SH-SY5Y (cell line): ENCODE measurements at regions not wholly inside any gene's neighbourhood (a gene's known extent, or its start where the extent isn't known, plus 50 kb on each side); places are given as distances from the start of the nearest gene placed in this dataset.

ENCODE experiments used
- GATA2 ChIP-seq: IDR thresholded peaks from 2 replicates; pipeline ENCODE4 v1.6.1; 2011; ENCODE audit warnings: mild to moderate bottlenecking, low read depth, low read length
- GATA3 ChIP-seq: IDR thresholded peaks from 2 replicates; pipeline ENCODE4 v1.6.1; 2011; ENCODE audit warnings: low read depth, mild to moderate bottlenecking, low read length, moderate library complexity

DNA sequence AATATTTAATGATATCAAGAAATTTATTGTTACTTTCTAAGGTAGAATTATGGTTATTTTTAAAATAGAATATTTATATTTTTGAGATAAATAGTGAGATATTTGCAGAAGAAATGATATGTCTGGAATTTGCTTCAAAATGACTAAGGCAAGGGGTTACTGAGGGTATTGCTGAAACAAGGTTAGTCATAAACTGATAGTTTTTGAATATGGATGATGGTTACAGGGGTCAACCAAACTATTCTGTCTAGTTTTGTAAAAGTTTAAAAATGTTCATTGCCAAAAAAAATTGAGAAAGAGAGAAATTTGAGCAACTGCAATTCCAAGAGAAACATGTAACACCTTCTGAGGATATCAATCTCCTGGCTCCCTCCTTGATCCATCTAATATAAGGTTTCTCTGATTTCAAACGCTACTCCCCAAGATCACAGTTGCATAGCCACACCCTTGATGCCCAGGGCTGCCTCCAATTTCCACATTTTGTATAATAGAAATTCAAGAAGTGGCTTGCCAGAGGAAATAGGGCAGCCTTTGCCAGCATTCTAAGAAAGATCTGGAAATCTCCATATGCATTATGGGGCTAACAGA is 159.4 kb upstream of the NAMPT start:
- no peak for TF ChIP-seq GATA2
- TF ChIP-seq GATA3: no peak

DNA sequence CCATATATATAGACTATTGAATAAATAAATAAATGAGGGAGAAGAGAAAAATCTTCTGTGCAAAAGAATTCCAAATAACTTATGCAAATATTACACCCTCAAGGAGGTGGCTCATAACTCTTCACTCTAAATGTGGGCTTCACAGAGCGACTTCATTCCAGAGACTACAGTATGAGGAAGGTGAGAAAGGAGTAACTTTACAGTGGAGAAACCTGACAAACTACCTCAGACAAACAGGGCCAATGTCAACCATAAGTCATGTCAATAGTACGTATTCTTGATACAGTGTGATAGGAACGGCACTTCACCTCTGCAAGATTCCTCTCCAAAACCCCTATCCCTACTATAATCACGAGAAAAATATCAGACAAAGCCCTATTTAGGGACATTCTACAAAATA is 158.4 kb upstream of the NAMPT start:
- TF ChIP-seq GATA2 (no peak), GATA3 (no peak)

GRCh38 chr7:106442476-106442875 is 157.7 kb upstream of the NAMPT start:
- TF ChIP-seq GATA3: no peak
- TF ChIP-seq GATA2: no peak

GRCh38 chr7:106433377-106433776 is 148.6 kb upstream of the NAMPT start:
- no peak for TF ChIP-seq GATA2
- TF ChIP-seq GATA3: no peak

GRCh38 chr7:106430535-106431455 is 146.0 kb upstream of the NAMPT start:
- TF ChIP-seq GATA2 (no peak), GATA3 (no peak)

- no peak for TF ChIP-seq GATA3
- no peak for TF ChIP-seq GATA2
Measured at GRCh38 chr7:106430103-106430502, 145.3 kb upstream of the NAMPT start.

DNA sequence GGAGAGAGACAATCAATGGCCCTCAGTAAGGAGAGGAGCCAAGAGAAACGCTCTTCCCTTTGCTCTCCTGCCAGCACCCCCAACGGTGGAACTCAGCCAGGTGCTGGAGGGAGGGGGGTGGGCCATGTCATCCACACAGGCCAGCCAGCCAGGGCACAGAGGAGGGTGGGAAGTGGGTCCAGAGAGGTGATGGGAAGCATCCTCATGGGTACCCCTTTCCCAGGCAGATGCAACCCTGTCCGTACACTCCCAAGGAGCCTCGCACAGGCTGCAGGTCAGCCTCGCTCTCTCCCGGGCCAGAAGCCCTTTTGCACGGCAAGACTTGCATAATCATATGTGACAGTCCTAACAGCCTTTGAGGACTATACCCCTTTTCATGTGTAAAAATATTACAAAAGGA is 142.0 kb upstream of the NAMPT start:
- no peak for TF ChIP-seq GATA3
- no peak for TF ChIP-seq GATA2

DNA sequence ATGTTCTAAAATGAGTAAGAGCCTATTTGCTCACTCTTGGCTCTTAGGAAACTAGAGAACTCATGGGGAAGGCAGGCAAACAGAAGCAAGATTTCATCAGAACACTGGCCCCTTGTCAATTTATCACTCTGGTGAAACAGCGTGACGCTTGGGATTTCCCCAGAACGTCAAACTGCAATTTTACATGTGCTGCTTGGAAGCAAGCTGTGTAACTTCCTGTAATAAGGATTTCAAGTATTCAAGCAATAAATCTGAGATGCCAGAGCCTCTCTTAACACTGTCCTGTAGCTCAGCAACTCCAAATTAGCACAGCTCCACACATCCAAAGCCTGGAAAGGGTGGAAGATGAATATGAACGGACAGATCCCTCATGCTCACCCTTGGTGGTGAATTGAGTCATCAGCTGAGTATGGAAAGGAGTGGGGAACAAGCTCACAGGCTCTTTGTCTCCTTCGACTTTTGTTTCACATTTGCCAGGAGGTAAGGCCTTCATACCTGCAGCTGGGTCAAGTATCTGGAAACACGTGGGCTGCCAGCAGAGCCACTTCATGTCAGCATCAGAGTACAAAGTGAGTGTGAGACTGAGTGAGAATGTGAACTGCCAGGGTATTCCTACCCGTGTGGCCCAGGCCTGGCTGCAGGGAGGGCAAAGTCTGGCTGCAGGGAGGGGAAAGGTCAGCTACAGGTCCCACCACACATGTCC is 140.4 kb upstream of the NAMPT start:
- TF ChIP-seq GATA2 (no peak), GATA3 (no peak)

DNA sequence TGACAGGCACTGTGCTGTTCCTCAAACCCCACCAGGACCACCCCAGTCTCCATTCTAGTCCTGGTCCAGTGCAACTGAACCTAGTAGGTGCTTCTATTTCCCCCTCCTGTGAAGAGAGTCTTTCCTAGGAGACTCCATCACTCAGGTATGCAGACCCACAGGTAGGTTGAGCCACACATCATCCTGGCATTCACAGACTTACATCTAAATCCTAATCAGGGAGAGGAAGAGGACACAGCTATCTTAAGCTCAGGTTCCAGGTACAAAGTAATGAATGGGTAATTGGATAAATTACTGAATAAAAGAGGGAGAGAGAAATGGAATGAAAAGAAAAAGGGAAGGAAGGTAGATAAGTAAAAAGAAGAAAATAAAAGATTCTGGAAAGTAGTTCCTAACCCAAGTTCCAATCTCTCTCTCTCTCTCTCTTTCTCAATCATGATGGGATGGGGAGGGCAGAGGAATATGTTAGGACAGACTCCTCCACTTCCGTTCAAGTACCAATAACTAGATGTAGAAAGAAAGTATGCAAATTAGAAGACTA is 139.8 kb upstream of the NAMPT start:
- no peak for TF ChIP-seq GATA2

DNA sequence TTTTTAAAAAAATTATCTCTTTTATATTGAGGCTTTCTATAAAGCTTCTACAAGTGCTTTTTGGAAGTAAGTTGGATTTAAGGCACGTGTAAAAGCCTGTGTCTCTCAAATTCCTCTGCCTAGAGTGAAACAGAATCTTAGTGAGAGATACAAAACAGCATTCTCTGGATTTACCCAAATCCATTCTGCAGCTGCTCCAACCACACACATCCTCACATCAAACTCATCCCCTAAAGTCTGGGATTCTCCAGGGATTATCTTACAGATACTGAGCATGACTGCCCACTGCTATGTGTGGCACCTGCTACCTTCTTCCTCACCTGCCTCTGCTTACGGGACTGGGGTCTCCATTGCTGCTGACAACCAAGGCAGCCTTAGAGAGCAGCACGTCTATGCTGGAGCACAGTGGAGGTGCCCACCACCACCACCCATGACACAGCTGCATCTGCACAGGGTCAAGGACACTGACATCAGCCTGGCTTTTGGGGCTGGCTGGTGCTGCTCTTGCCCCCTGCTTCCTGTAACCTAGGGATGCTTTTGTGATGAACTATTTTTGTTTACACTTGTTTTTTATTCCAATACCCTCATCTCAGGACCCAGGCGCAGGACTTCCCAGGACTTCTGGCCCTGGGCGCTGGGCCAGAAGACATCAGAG is 139.2 kb upstream of the NAMPT start:
- no peak for TF ChIP-seq GATA2
- TF ChIP-seq GATA3: no peak

- no peak for TF ChIP-seq GATA3
- TF ChIP-seq GATA2: no peak
Measured at GRCh38 chr7:106423111-106423510, 138.3 kb upstream of the NAMPT start.

DNA sequence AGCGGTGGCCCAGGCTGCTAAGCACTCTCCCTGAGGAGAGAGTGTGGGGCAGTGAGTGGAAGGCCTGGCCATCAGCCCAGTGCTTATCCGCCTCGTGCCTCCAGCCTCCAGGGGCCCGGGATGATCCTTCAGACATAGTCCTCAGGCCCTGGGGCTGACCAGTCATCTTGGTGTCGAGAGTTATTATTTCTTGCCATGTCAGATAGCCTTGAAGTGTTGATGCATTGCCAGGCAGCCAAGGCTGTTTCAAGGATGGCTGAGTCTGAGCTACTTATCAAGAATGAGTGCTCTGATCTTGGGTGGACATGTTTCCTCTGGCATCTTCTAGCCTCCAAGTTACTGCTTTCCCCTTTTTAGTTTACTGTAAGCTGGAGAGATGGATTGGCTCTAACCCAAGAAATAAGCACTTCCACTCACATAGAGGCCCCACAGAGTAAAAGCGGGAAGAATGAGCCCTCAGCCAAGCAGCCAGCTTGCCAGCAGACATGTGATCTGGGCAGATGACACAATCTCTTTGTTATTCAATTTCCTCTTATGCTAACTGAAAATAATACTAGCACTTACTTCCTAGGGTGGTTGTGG is 136.5 kb upstream of the NAMPT start:
- no peak for TF ChIP-seq GATA2
- TF ChIP-seq GATA3: no peak

GRCh38 chr7:106420736-106421135 is 136.0 kb upstream of the NAMPT start:
- TF ChIP-seq GATA2 (no peak), GATA3 (no peak)

- no peak for TF ChIP-seq GATA2
- TF ChIP-seq GATA3: no peak
Measured at GRCh38 chr7:106420210-106420609, 135.4 kb upstream of the NAMPT start.
